ENCODE measurements at regions not wholly inside any gene's neighbourhood (a gene's known extent, or its start where the extent isn't known, plus 50 kb on each side); places are given as distances from the start of the nearest gene placed in this dataset.

- TF ChIP-seq EZH2 (IDR thresholded peaks at IDR 0.05) (no peak), POLR2AphosphoS5 (IDR thresholded peaks at IDR 0.05; ENCODE audit: borderline replicate concordance, low read depth, low read length) (no peak)
Measured at GRCh38 chr12:114272605-114273004, 133.3 kb downstream of the TBX5 start.

Measured in SK-N-MC (cell line).